ENCODE measurements at regions not wholly inside any gene's neighbourhood (a gene's known extent, or its start where the extent isn't known, plus 50 kb on each side); places are given as distances from the start of the nearest gene placed in this dataset.

DNA sequence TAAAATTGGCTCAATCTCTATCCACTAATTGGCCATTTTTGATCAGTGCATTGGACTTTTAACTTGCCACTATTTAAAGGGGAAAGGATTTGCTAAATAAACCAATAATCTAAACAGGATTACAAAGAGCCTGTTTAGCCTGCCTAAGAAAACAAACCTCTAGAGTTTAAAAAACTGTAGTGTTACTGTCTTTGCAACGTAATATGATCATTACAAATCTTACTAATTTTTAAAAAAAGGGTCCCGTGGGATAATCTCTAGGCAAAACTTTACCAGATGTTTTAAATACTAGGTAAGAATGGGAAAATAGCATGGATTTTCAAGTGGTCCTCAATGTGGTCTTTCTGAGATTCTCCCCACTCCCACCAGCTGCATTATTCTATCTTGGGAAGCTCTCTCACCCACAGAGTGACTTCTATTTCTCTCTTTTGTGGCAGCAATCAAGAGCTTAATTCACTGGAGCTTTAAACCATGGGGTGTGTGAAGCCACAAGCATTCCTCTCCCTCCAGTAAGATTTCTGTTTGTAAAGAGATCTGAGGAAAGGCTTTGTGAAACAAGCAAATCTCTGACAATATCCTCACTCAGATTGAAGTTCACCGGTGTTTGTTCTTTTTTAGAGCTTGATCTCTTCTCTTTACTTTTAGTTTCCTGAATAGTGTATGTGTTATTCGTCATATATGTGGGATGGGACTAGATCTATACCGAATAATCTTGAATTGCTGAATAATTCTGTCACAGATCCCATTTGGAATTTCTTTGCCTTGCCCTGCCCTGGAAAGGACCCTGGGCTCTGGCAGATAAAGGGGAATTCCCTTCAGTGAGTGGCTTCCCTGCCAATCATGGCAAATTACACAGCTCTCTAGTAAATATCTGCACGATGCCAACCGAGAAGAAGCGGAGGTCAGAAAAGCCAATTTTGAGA is 132.2 kb downstream of the TLR5 start:
- TF ChIP-seq GATA2 (IDR thresholded peaks at IDR 0.05; ENCODE audit: low read depth, low read length), result no peak
- TF ChIP-seq GATA3 (IDR thresholded peaks at IDR 0.05; ENCODE audit: low read depth, low read length), result no peak
